Activated B cell treated with CpG ODN at 0.5 μM for 24 hours (primary cell): ENCODE measurements at regions not wholly inside any gene's neighbourhood (a gene's known extent, or its start where the extent isn't known, plus 50 kb on each side); places are given as distances from the start of the nearest gene placed in this dataset.
"Not testable (repeated sequence)": the region's sequence is repeated elsewhere in the genome, so short reads cannot be mapped to it uniquely, and the experiment has no call there.

Experiments
- ATAC-seq: fragments of 200-7000 bp; cut with Tn5 transposase; one replicate; pipeline ENCODE4 v1.10.0; 2021; ENCODE audit warnings: low read depth, mild to moderate bottlenecking, moderate library complexity
- CTCF ChIA-PET: fragments of 350-600 bp; sonication (Branson Sonifier 250); formaldehyde crosslinking; loops from one replicate; lab custom pipeline; 2021; ENCODE audit warnings: antibody characterized with exemption; lab: Charles Lee
- POLR2A ChIA-PET: fragments of 350-600 bp; sonication (Branson Sonifier 250); formaldehyde crosslinking; loops from one replicate; lab custom pipeline; 2021; ENCODE audit warnings: antibody characterized with exemption; lab: Charles Lee
- DNase-seq: peaks from one replicate; pipeline ENCODE4 v3.0.0; 2022
- H3K27ac Mint-ChIP-seq: one replicate; pipeline ENCODE4 v1.8.0; 2020; ENCODE audit warnings: mixed read lengths
- H3K27me3 Mint-ChIP-seq: one replicate; pipeline ENCODE4 v1.8.0; 2021; ENCODE audit warnings: mixed read lengths
- H3K36me3 Mint-ChIP-seq: one replicate; pipeline ENCODE4 v1.8.0; 2021; ENCODE audit warnings: low read depth, mixed read lengths
- H3K4me1 Mint-ChIP-seq: one replicate; pipeline ENCODE4 v1.8.0; 2021; ENCODE audit warnings: mixed read lengths
- H3K4me3 Mint-ChIP-seq: one replicate; pipeline ENCODE4 v1.8.0; 2020; ENCODE audit warnings: mild to moderate bottlenecking, mixed read lengths
- H3K9me3 Mint-ChIP-seq: one replicate; pipeline ENCODE4 v1.8.0; 2020; ENCODE audit warnings: mixed read lengths
- intact Hi-C: fragments of 100-400 bp; cut with micrococcal nuclease; formaldehyde crosslinking; loops from one replicate; pipeline ENCODE4 v1.15.1; 2024
- TF ChIP-seq, protein P1 (sequence below): fragments of 200-600 bp; IDR thresholded peaks from one replicate; pipeline ENCODE4 v1.8.0; 2022; ENCODE audit warnings: antibody characterized with exemption, mild to moderate bottlenecking

DNA sequence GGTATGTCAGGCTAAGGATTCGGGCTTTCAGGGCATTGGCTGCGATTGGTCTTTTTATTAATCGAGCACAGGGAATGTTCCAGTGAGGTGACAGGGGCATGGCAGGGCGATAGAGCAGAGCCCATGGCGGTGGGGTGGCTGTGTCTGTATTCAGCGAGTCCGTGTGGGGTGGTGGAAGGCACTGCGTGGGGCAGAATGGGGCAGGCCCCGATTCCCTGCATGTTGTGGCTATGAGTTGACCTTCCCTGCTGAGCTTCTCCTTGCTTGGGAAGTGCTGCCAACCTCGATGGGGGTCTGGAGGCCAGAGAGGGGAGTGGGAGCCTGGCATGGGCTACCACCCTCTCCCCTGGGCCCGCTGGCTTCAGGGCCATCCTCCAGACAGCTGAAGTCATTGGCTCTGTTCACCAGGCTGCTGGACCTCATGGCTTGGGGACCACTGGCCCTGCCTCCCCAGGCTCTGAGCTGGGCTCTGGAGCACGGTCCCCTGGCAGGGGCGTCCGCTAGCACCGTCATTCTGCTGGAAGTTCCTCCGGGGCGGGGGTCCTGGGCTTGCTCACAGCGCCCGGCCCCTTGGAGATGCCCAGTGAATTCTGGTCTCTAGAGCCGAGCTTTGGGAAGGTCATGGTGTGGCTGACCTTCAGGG lies 92.1 kb downstream of the NPIPB11 start:
- TF ChIP-seq, protein P1, sequence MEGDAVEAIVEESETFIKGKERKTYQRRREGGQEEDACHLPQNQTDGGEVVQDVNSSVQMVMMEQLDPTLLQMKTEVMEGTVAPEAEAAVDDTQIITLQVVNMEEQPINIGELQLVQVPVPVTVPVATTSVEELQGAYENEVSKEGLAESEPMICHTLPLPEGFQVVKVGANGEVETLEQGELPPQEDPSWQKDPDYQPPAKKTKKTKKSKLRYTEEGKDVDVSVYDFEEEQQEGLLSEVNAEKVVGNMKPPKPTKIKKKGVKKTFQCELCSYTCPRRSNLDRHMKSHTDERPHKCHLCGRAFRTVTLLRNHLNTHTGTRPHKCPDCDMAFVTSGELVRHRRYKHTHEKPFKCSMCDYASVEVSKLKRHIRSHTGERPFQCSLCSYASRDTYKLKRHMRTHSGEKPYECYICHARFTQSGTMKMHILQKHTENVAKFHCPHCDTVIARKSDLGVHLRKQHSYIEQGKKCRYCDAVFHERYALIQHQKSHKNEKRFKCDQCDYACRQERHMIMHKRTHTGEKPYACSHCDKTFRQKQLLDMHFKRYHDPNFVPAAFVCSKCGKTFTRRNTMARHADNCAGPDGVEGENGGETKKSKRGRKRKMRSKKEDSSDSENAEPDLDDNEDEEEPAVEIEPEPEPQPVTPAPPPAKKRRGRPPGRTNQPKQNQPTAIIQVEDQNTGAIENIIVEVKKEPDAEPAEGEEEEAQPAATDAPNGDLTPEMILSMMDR, result no peak
- ChIA-PET POLR2A (no interaction called here), CTCF (no interaction called here)
- no peak for DNase-seq
- H3K9me3 Mint-ChIP-seq, result no peaks in the 10 kb centered on the region
- intact Hi-C loops, result no loop called here
- H3K4me3 Mint-ChIP-seq, result no peak overlapping the region
- peaks cover 24% of the 10 kb centered on the region for H3K4me1 Mint-ChIP-seq
- no peaks in the 10 kb centered on the region for H3K36me3 Mint-ChIP-seq
- no peak overlapping the region for H3K27ac Mint-ChIP-seq
- no peak for ATAC-seq
- no peaks in the 10 kb centered on the region for H3K27me3 Mint-ChIP-seq

DNA sequence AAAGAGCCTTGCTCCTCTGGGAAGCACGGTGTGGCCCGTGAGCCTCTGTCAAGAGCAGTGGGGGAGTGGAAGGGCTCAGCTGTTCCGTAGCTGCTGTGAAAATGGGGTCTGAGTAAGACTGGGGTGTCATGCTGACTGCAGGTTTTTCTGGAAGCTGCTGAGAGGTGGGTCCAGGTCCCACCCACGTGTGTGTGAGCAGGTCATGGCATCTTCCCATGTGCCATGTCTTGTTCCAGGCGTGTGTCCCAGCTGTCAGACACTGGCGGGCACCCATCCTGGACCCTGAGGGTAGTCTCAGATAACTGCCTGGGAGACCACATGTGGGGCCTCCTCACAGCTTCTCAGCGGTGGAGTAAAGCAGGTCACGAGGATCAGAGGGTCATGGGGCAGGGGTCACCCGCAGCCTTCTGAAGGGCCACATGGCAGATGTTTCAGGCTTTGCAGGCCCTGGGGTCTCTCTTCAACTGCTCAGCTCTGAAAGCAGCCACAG lies 92.9 kb downstream of the NPIPB11 start:
- Mint-ChIP-seq H3K9me3 (no peaks in the 10 kb centered on the region), H3K4me3 (no peak overlapping the region), H3K27me3 (no peaks in the 10 kb centered on the region), H3K27ac (no peak overlapping the region), H3K4me1 (peaks cover 21% of the 10 kb centered on the region), H3K36me3 (no peaks in the 10 kb centered on the region)
- CTCF ChIA-PET, result no interaction called here
- TF ChIP-seq, protein P1, result no peak
- intact Hi-C loops, result no loop called here
- POLR2A ChIA-PET, result no interaction called here
- DNase-seq (no peak), ATAC-seq (no peak)

DNA sequence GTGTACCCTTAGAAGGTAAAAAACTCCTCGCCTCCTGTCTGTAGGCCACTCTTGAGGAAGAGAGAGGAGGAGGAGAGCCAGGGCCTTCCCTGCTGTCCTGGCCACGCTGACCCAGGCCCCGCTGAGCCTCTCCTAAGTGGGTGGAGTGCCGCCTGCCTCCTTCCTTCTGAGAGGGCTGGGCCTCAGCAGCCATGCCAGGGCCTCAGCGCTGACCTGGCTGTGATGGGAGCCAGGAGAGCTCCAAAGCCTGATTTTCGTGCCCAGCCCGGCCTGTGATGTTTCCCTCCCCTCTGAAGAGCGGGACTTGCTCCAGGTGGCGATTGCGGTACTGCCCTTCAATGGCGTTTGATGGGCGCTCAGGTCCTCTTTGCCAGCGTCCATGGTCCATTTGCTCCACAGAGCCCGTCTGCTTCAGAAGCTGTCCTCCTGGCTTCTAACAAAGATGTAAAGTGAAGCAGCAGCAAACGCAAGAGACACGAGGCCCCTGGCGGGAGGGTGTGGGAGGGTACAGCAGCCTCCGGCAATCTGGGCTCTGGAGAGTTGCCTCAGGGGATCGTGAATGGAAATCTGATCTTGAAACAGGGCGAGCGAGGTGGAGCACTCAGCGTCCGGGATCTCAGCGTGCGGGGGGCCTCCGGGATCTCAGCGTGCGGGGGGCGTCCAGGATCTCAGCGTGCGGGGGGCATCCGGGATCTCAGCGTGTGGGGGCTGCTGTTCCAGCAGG lies 93.5 kb downstream of the NPIPB11 start:
- Mint-ChIP-seq H3K4me3 (no peak overlapping the region), H3K27ac (no peak overlapping the region), H3K9me3 (no peaks in the 10 kb centered on the region), H3K27me3 (no peaks in the 10 kb centered on the region), H3K36me3 (no peaks in the 10 kb centered on the region), H3K4me1 (peaks cover 15% of the 10 kb centered on the region)
- ChIA-PET POLR2A (no interaction called here), CTCF (no interaction called here)
- no peak for DNase-seq
- ATAC-seq, result no peak
- intact Hi-C loops, result no loop called here
- TF ChIP-seq, protein P1, result no peak

DNA sequence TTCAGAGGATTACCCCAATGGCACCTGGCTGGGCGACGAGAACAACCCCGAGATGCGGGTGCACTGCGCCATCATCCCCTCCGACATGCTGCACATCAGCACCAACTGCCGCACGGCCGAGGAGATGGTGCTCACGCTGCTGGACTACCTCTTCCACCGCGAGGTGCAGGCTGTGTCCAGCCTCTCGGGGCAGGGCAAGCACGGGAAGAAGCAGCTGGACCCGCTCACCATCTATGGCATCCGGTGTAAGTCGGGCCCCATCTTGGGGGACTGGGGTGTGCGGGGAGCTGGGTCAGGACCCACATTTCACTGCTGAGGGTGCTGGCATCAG lies 94.2 kb downstream of the NPIPB11 start:
- intact Hi-C loops, POLR2A ChIA-PET, CTCF ChIA-PET, H3K36me3 Mint-ChIP-seq, ATAC-seq, H3K27ac Mint-ChIP-seq, H3K27me3 Mint-ChIP-seq, H3K4me3 Mint-ChIP-seq, H3K4me1 Mint-ChIP-seq, H3K9me3 Mint-ChIP-seq, DNase-seq: not testable (repeated sequence)

DNA sequence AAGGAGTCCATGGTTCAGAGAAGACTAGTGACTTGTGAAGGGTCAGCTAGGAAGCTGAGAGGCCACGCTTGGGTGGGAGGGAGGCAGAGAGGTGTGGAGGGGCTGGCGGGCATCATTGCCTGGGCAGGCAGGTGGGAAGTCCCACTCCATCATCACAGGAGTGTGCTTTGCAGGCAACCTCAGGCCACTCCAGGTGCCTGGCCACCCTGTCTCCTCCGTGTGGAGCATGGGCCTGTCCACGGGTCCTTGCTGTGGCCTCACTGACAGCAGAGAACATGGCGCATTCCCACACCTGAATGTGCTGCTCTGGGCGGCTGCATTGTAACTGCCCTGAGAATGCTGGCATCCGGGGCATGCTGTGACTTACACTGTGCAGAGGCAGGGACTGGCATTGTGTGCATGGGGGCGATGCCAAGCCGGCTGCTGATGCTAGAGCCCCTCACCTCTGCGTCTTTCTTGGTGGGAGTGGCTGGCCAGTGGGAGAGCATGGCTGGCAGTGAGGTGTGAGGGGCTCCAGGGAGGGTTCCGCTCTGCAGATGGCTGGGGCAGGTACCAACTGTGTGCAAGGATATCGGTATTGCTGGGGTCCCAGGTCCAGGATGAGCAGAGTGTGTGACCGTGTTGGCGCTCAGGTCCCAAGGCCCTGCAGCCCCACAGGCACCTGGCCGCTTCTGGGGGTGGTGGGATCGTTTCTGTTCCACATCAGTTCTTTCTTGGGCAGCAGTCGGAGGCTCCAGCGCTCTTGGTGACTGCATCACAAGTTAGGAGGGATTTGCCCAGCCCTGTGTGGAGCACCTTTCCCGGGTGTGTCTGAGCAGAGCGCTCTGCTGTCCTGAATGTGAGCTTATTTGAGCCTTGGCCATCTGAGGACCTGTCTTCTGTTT lies 94.8 kb downstream of the NPIPB11 start:
- TF ChIP-seq, protein P1, result no peak
- Mint-ChIP-seq H3K27me3 (no peaks in the 10 kb centered on the region), H3K9me3 (no peaks in the 10 kb centered on the region), H3K4me1 (peaks cover 10% of the 10 kb centered on the region), H3K27ac (no peak overlapping the region), H3K4me3 (no peak overlapping the region), H3K36me3 (no peaks in the 10 kb centered on the region)
- no peak for DNase-seq
- intact Hi-C loops, result no loop called here
- ChIA-PET CTCF (no interaction called here), POLR2A (no interaction called here)
- no peak for ATAC-seq
